Daoy (cell line): ENCODE measurements at regions not wholly inside any gene's neighbourhood (a gene's known extent, or its start where the extent isn't known, plus 50 kb on each side); places are given as distances from the start of the nearest gene placed in this dataset.

Experiments used
- DNase-seq: peaks from one replicate; pipeline ENCODE4 v3.0.0-alpha.2; 2015; ENCODE audit warnings: low read depth

DNA sequence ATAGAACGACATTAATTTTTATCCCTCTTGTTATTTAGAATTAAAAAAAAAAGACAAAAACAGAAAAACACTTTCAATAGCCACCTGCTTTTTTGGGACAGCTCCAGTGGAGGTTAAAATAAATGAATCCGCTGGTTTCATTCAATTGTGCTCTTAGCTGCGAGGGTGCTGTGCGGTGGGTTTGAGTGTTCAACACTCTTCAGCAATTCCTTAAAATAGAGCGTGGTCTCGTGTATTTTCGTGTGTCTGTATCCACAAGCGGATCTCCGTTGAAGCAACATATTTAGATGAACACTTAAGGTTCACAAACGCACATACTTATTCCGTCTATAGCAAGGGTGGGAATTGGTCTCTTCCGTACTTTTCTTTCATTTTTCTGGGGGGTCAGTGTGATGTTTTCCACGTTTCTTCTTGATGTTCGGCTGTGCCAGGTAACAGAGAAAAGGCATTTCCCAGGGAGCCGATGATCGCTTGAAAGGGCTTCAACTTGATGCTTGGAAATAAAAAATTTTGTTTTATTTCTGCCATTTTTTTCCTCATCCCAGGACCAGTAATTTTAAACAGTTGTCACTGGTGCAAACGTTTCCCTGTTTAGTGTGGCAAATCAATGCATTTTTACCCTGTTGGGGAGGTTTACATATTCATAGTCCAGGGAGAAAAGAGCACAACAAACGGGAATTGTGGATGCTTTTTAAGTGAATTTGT, 297.9 kb downstream of the IRF8 start:
- no peak for DNase-seq

DNA sequence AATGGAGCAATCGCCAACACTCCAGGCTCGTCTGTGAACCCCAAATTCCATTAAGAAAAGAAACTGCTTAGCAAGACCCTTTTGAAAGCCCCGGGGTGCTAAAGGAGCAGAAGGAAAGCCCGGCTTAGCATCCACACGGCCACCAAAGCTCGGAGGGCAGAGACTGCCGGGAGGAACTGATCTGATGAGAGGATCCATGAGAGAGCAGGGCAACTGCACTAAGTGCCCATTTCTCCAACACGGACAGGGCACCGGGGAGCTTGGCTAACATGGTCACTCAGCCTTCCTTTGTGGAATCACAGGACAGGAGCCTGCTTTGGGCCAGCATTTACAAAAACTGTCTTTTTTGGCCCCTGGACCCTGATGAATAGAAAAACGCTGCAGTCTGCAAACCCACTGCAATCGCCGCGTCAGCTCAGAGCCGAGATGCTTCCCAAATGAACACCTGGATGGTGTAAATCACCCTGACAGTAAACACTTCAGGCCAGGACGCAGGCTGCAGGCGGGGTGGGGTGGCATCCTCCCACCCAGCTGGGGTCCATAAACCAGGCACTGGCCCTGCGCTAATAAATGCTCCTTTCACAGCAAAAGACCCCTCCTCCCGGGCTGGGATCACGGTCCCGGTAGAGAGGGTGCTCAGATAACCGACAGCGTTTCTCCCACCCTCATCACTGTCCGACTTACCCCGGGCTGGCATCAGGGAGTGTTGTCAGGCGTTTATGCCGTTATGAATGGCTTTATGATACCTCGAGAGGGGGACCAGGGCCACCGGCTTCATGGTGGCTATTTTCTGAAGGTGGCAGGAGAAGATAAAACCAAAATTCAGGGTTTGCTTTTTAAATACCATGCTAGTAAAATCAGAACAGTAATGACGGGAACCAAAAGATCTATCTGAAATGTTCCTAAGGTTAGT, 299.5 kb downstream of the IRF8 start:
- no peak for DNase-seq

- DNase-seq = no peak
These were observed 300.2 kb downstream of the IRF8 start for GRCh38 chr16:86199182-86199581.

- no peak for DNase-seq
These were observed 301.1 kb downstream of the IRF8 start for GRCh38 chr16:86199871-86200695.

DNA sequence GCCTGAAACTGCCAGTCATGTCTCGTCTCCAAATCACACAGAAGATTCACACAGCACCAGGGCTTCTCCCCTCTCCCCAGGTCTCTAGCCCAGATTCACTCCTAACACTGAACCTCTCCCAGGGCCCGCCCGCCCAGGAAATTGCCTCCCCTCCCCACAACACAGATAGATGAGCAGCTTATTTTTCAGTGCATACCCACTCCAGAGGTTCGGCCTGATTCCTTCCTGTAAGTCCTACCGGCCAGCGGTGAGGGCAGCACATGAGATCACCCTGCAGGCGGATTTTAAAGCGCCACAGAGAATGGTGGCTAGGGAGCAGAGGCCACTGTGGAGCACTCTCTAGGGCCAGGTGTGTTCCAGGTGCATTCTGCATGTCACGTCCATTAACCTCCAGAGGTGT, 301.8 kb downstream of the IRF8 start:
- no peak for DNase-seq

GRCh38 chr16:86201746-86202145, 302.8 kb downstream of the IRF8 start:
- DNase-seq = no peak

DNA sequence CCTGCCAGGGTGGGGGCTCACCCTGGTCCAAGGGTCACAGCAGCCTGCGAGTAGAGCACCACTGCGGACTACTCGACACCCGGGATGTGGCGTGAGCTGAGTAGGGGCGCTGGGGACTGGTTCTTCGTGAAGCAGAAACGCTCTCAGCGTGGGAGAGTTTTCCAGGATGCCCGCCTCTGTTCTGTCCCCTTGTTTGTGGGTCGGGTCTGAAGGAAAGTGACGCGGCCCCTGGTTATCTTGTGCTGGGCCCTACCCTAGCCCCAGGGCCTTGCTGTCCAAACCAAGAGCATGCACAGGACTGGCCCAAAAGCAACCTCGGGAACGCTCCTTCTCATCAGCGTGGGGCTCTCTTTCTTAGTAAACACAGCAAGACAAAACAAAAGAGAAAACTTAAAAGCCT, 303.3 kb downstream of the IRF8 start:
- DNase-seq = no peak

DNA sequence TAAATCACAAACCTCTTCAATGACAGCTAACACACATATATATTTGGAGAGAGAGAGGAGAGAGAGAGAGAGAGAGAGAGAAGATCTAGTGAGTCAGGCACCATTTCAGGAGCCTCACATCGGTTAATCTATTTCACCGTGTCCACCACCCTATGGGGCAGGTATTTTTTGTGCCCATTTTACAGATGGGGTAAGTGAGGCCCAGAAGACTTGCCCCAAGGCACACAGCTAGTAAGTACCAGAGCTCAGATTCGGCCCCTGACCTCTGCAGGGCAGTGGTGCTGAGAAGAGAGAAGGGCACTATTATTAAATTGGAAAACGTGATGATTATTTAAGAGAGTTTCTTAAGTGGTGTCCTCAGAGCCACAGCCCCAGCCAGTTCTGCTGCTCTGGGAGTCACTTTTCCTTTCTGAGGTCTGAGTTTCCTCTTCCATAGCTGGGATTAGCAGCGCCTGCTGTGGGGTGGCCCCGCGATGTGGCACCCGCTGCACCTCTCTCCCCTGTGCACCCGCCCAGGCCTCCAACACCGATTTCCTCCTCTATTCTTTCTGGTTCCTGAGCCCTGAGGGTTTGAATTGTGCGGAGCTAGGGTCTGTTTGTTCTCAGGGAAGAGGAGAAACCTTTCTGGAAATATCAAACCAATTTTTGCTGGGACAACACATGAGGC, 303.9 kb downstream of the IRF8 start:
- DNase-seq = no peak

DNA sequence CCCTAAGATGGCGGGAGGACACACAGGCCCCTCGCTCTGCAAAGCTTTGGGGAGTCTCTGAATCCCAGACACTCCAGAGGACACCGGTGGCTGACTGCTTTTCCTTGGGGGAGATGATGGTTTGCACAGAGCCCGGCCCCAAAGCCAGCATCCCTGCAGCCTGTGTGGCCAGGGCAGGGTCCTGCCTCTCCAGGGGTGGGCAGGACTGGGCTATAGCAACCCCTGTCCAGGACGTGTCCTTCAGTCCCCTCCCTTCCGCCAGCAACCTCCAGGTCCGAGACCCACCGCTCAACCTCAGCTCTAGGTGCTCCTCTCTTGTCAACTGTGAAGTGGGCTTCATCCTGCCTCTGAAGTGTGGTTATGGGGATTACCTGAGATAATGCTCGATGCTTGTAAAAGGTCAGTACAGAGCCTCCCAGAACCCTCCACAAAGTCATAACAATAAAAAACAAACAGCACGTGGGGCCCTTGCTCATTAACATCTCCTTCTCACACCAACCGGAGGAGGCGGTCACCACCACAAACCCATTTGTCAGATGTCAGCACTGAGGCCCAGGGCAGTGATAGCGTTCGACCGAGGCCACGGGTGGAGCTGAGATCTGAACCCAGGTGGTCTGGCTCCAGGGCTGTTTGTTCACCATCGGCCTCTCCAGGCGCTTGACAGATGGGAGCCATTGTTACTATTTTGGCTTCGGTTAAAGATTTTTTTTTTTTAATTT, 304.8 kb downstream of the IRF8 start:
- DNase-seq = no peak

DNA sequence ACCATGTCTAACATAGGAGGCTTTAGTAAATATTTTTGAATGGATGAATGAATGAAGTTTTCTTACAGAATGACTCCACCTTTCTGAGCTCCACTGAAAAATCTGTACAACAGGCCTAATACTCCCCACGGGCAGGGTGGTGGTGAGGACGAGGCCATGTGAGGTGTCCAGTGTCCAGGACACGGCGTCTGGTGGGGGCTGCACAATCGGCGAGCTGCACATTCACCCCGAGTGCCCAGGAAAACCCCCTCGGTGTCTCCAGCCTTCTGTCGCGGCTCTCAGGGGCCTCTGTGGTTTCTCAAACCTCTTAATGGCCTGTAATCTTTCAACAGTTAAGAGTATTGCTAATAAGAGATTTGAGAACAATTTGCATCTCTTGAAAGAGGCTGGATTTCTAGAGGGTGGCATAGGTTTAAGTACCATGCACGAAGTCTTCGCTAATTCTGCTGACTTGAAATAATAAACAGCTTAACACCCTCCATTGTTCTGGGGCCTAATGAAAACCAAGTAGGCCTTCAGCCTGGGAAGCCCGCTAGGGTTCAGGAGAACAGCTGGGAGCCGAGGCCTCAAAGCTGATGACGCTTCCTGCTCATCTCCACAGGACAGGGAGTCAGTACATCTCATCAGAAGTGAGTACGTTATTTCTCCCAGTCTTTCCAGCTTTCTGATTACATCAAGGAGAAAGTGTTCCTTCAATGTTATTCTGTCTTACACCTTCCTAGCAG, 304.6 kb upstream of the FOXF1 start:
- DNase-seq = no peak

DNA sequence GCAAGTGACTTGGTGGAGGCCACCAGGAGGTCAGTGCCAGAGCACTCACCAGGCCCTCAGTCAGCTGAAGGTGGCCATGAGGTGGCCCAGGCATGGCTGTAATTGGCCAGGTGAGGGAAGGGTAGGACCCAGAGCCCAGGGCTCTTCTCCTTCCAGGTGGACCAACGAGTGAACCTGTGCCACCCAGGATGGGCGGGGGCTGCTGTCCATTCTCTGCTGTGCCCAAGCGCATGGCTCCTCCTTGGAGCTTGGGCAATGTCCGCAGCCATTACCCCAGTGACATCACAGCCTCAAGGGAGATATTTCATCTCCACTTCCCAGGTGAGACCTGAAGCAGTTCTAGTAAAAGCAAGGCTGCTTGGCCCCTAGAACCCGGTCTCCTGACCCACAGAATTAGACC, 303.0 kb upstream of the FOXF1 start:
- DNase-seq = no peak

GRCh38 chr16:86209202-86209601, 301.1 kb upstream of the FOXF1 start:
- DNase-seq = no peak

GRCh38 chr16:86210403-86211193, 299.7 kb upstream of the FOXF1 start:
- no peak for DNase-seq

DNA sequence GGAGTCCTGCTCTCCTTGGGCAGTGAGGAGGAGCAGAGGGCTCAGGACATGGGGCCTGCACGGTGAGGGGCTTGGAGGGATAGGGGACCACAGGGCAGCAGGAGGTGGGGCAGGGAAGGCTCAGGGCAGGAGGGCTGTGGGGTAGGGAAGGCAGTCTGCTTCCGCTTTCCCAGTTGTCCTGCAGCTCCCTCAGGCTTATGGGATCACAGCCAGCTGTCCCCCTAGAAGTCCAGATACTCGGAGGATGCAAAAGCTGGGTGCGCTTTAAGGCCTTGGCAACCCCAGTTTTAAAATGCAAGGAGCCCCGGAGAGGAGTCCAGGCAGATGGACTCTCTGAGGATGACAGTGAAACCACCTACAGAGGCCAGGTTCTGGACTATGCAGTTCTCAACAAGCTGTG, 299.1 kb upstream of the FOXF1 start:
- no peak for DNase-seq

DNA sequence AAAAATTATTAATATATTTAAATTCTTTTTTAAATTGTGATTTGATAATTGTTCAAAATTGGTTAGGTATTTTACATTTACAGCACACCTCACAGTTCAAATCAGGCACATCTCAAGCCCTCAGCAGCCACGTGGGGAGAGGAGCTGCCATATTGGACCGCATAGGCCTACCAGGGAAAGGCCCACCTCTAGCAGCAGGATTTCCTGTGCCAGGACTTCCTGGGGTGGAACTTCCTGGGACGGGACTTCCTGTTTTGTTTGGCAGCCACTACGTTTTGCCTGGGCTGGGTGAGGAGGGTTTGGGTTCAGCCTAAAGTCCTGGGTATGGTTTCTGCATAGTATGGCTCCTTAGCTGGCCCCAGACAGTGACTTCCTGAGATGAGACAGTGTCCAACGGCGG, 298.5 kb upstream of the FOXF1 start:
- no peak for DNase-seq

GRCh38 chr16:86212706-86213436, 297.5 kb upstream of the FOXF1 start:
- DNase-seq = no peak

DNA sequence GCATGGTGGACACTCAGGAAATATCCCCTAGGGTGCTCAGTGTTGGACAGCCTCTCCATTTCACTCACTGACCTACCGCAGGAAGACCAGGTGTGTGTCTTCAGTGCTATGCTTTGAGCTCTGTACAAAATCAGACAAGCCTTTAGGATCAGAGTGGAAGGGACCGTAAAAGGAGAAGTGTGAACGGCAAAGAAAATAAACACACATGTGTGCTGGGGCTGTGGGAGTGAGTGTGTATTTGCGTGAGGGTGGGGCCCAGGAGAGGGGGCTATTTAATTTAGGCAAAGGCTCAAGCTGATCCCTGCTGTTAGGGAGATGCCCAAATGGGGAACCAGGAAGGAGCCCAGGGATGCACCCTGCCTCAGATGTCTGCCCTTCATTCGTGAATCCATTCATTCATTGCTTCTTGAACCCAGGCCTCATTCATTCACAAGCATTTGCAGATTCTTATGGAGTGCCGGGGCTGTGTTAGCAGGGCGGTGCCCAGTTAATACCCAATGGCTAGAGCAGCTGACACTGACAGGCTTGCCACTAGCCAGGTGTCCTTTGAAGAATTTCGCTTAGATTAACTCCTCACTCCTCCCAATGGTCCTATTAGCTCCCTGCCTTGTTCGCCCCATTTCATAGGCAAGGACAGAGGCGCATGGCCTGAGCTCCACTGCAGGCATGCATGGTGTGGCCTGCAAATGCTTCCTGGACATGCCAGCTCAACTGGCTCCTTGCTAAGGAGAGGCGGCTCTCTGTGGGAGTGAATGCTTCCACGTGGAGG, 296.7 kb upstream of the FOXF1 start:
- no peak for DNase-seq
